A549 (cell line): ENCODE measurements at regions not wholly inside any gene's neighbourhood (a gene's known extent, or its start where the extent isn't known, plus 50 kb on each side); places are given as distances from the start of the nearest gene placed in this dataset.

Source experiments
- ATAC-seq, 2 experiments: fragments of 200-7000 bp in 1 of 2; fragments of >200 bp in 1 of 2; cut with Nextera tagmentation in 1 of 2; cut with Tn5 transposase in 1 of 2; 3 replicates each; pipeline versions ENCODE4 v1.8.0 to v1.9.1; 2018 to 2020; ENCODE audit warnings: mild to moderate bottlenecking in 1 of 2, moderate library complexity in 1 of 2
- CTCF ChIA-PET: fragments of 300-600 bp; sonication (Branson Sonifier 250); formaldehyde crosslinking; extraction: SDS; loops from one replicate; lab custom pipeline; 2021; ENCODE audit warnings: antibody characterized with exemption, inconsistent platforms; lab: Yijun Ruan, JAX
- POLR2A ChIA-PET: fragments of 350-600 bp; formaldehyde crosslinking; extraction: SDS; loops from one replicate; lab custom pipeline; 2021; ENCODE audit warnings: antibody characterized with exemption, inconsistent platforms; lab: Yijun Ruan, JAX
- DNase-seq, 2 experiments: peaks; one replicate each; pipeline versions ENCODE4 v3.0.0 to v3.0.0-alpha.2; 2011 to 2016; ENCODE audit warnings: low read depth in 1 of 2, low spot score in 1 of 2
- FAIRE-seq: peaks from 2 replicates; lab custom pipeline; 2011; peaks lifted over from hg19 to GRCh38; lab: Jason Lieb, UNC
- H3K27ac ChIP-seq, 2 experiments: fragments of >200 bp; sonication (Bioruptor Twin); formaldehyde crosslinking; 3 replicates each; pipeline ENCODE4 v1.5.1; 2016 to 2017
- H3K4me1 ChIP-seq: fragments of >200 bp; sonication (Bioruptor Twin); formaldehyde crosslinking; 3 replicates; pipeline ENCODE4 v1.6.1; 2016
- H3K4me2 ChIP-seq: fragments of >200 bp; sonication (Bioruptor Twin); formaldehyde crosslinking; 3 replicates; pipeline ENCODE4 v1.6.1; 2016
- H3K4me3 ChIP-seq: fragments of >200 bp; sonication (Bioruptor Twin); formaldehyde crosslinking; 3 replicates; pipeline ENCODE4 v1.5.1; 2016
- H3K9me3 ChIP-seq: fragments of >200 bp; sonication (Bioruptor Twin); formaldehyde crosslinking; 3 replicates; pipeline ENCODE4 v1.6.1; 2016
- BHLHE40 ChIP-seq: IDR thresholded peaks from 2 replicates; pipeline ENCODE4 v1.6.1; 2012; ENCODE audit warnings: low read depth, low read length, inconsistent platforms
- CBX2 ChIP-seq: fragments of 200-600 bp; sonication (generic); IDR thresholded peaks from 2 replicates; pipeline ENCODE4 v1.6.1; 2016; ENCODE audit warnings: low read depth, mild to moderate bottlenecking, borderline replicate concordance
- CBX8 ChIP-seq: fragments of 200-600 bp; sonication (generic); IDR thresholded peaks from 2 replicates; pipeline ENCODE4 v1.6.1; 2016
- EHF ChIP-seq: fragments of 250-450 bp; sonication (Bioruptor Pico); IDR thresholded peaks from 2 replicates; pipeline ENCODE4 v1.5.0; 2020; ENCODE audit warnings: mild to moderate bottlenecking
- EHMT2 ChIP-seq: fragments of 200-600 bp; sonication (generic); IDR thresholded peaks from 2 replicates; pipeline ENCODE4 v1.6.1; 2016; ENCODE audit warnings: antibody characterized with exemption, low read depth, mild to moderate bottlenecking, moderate library complexity
- FOSB ChIP-seq: fragments of 250-450 bp; sonication (Bioruptor Pico); IDR thresholded peaks from 2 replicates; pipeline ENCODE4 v1.5.0; 2020; ENCODE audit warnings: mild to moderate bottlenecking, moderate library complexity
- GATA3 ChIP-seq: IDR thresholded peaks from 2 replicates; pipeline ENCODE4 v1.6.1; 2012; ENCODE audit warnings: borderline replicate concordance
- HEYL ChIP-seq: fragments of 250-450 bp; sonication (Bioruptor Pico); IDR thresholded peaks from 2 replicates; pipeline ENCODE4 v1.8.0; 2021; ENCODE audit warnings: mild to moderate bottlenecking, moderate library complexity
- MAFK ChIP-seq: fragments of 450-650 bp; IDR thresholded peaks from 2 replicates; pipeline ENCODE4 v1.6.1; 2014; ENCODE audit not compliant: partially characterized antibody
- MYC ChIP-seq: IDR thresholded peaks from 2 replicates; pipeline ENCODE4 v1.6.1; 2012; ENCODE audit warnings: mild to moderate bottlenecking, inconsistent platforms, low read length, improper control_type of control experiment, borderline replicate concordance
- POLR2AphosphoS2 ChIP-seq: conservative IDR thresholded peaks from 2 replicates; pipeline ENCODE4 v1.6.1; 2012; ENCODE audit warnings: low read length, improper control_type of control experiment, inconsistent platforms
- RFX5 ChIP-seq: fragments of 450-650 bp; IDR thresholded peaks from 2 replicates; pipeline ENCODE4 v1.7.1; 2014; ENCODE audit warnings: antibody characterized with exemption, mild to moderate bottlenecking, moderate library complexity
- RNF2 ChIP-seq: fragments of 200-600 bp; sonication (generic); IDR thresholded peaks from 2 replicates; pipeline ENCODE4 v1.6.1; 2016; ENCODE audit warnings: low read depth, mild to moderate bottlenecking, antibody characterized with exemption, moderate library complexity, borderline replicate concordance
- SMC3 ChIP-seq: fragments of >200 bp; sonication (Bioruptor Twin); formaldehyde crosslinking; IDR thresholded peaks from 3 replicates; pipeline ENCODE4 v1.6.1; 2018; ENCODE audit warnings: inconsistent platforms
- TP53 ChIP-seq: fragments of 250-450 bp; sonication (Bioruptor Pico); IDR thresholded peaks from 2 replicates; pipeline ENCODE4 v1.5.0; 2021; ENCODE audit warnings: mild to moderate bottlenecking, moderate library complexity
- ZNF302 ChIP-seq: fragments of 250-450 bp; sonication (Bioruptor Pico); IDR thresholded peaks from 2 replicates; pipeline ENCODE4 v1.9.0; 2021; ENCODE audit warnings: inconsistent platforms, mild to moderate bottlenecking, moderate library complexity
- WGBS: methylation state at CpG from one replicate; pipeline ENCODE4 v1.1.6; 2017; ENCODE audit errors: missing lambda C conversion rate; 5-methylcytosine and 5-hydroxymethylcytosine counted together
- TF ChIP-seq, protein P1 (sequence below): fragments of 450-650 bp; IDR thresholded peaks from 2 replicates; pipeline ENCODE4 v1.6.1; 2014; ENCODE audit warnings: antibody characterized with exemption
- TF ChIP-seq, protein P2 (sequence below): fragments of 150-350 bp; IDR thresholded peaks from 2 replicates; pipeline ENCODE4 v1.6.1; 2014; ENCODE audit warnings: low read depth, mild to moderate bottlenecking, low read length
- TF ChIP-seq, protein P3 (sequence below): fragments of 250-450 bp; sonication (Bioruptor Pico); IDR thresholded peaks from 2 replicates; pipeline ENCODE4 v1.5.0; 2020; ENCODE audit warnings: low read depth, mild to moderate bottlenecking, moderate library complexity
- TF ChIP-seq, protein P4 (sequence below): IDR thresholded peaks from 2 replicates; pipeline ENCODE4 v1.6.1; 2012; ENCODE audit warnings: low read depth, borderline replicate concordance

DNA sequence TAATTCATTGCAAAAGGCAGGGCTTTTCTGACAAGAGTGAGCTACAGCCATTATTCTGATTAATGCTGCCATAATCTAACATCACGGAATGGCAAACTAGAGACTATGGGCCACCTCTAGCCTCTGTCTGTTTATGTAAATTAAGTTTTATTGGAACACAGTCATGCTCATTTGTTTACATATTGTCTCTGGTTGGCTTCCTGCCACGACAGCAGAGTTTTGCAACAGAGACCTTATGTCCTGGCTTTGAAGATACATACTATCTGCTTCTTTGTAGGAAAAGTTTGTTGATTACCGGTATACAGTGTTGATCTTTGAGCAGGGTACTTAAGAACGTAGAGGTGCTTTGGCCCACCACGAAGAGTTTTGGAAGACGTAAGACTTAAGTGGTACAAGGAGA lies 715.9 kb upstream of the RBFOX1 start (continued):
- TF ChIP-seq HEYL (CRISPR knock-in tag) (no peak), MAFK (no peak)

DNA sequence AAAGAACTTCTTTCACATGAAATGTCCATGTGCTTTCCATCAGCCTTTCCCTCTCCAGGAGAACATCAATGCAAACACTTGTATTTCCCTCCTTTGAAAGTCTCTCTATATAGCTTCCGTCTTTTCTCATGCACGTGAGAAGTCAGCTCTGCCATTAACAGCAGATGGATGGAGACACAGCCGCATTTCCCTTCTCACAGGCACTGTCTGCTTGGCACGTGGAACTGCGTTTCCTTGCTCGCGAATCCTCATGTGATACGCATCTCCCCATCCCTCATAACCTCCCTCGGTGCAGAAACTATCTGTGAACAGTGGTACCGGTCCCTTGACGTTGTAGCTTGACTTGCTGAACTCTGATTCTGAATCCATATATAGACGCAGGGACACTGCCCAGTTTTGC lies 717.0 kb upstream of the RBFOX1 start:
- H3K9me3 ChIP-seq, result no peaks in the 10 kb centered on the region
- POLR2A ChIA-PET, result no interaction called here
- FAIRE-seq, result no peak
- no peak overlapping the region for H3K4me3 ChIP-seq
- DNase-seq, result no peak
- no peak overlapping the region for H3K4me2 ChIP-seq
- no peak for ATAC-seq
- H3K4me1 ChIP-seq, result no peaks in the 10 kb centered on the region
- WGBS, result 37% methylated on average over 12 of the region's 12 CpGs
- CTCF ChIA-PET, result no interaction called here
- no peak for TF ChIP-seq SMC3
- TF ChIP-seq, protein P1, sequence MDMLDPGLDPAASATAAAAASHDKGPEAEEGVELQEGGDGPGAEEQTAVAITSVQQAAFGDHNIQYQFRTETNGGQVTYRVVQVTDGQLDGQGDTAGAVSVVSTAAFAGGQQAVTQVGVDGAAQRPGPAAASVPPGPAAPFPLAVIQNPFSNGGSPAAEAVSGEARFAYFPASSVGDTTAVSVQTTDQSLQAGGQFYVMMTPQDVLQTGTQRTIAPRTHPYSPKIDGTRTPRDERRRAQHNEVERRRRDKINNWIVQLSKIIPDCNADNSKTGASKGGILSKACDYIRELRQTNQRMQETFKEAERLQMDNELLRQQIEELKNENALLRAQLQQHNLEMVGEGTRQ, result no peak
- TF ChIP-seq, all 56 proteins: peak for 0
- H3K27ac ChIP-seq, result no peak overlapping the region

DNA sequence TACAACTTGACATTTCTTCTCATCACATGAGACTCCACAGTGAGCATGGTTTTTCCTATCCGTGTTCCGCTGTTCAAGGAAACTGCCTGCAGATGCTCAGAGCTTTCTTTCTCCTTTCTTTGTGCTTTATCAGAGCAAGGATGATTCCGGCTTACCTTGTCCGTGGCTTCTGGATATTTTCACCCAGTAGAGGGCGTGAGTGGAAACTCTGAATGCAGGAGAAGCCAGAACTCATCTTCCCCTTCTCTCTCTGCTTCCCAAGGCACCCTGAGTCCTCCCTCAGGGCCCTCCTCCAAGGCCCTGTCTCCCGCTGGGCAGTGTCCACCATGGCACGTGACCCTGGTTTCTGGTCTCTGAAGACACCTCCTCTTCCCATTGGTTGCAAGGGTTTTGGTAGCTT lies 721.1 kb upstream of the RBFOX1 start:
- TF ChIP-seq, protein P2, sequence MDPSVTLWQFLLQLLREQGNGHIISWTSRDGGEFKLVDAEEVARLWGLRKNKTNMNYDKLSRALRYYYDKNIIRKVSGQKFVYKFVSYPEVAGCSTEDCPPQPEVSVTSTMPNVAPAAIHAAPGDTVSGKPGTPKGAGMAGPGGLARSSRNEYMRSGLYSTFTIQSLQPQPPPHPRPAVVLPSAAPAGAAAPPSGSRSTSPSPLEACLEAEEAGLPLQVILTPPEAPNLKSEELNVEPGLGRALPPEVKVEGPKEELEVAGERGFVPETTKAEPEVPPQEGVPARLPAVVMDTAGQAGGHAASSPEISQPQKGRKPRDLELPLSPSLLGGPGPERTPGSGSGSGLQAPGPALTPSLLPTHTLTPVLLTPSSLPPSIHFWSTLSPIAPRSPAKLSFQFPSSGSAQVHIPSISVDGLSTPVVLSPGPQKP, result no peak
- no peak for TF ChIP-seq CBX2
- TF ChIP-seq EHF, result no peak
- TF ChIP-seq, protein P3, sequence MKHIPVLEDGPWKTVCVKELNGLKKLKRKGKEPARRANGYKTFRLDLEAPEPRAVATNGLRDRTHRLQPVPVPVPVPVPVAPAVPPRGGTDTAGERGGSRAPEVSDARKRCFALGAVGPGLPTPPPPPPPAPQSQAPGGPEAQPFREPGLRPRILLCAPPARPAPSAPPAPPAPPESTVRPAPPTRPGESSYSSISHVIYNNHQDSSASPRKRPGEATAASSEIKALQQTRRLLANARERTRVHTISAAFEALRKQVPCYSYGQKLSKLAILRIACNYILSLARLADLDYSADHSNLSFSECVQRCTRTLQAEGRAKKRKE (CRISPR knock-in tag), result no peak
- no peak for TF ChIP-seq TP53 (CRISPR knock-in tag)
- Histone ChIP-seq H3K4me1 (no peaks in the 10 kb centered on the region), H3K4me2 (no peak overlapping the region), H3K4me3 (no peak overlapping the region), H3K27ac (no peak overlapping the region), H3K9me3 (no peaks in the 10 kb centered on the region)
- ChIA-PET POLR2A (no interaction called here), CTCF (no interaction called here)
- DNase-seq (peak in 1 of 2 experiments; percentile 2), ATAC-seq (no peak), FAIRE-seq (no peak)
- WGBS, result 21% methylated on average over 7 of the region's 7 CpGs

DNA sequence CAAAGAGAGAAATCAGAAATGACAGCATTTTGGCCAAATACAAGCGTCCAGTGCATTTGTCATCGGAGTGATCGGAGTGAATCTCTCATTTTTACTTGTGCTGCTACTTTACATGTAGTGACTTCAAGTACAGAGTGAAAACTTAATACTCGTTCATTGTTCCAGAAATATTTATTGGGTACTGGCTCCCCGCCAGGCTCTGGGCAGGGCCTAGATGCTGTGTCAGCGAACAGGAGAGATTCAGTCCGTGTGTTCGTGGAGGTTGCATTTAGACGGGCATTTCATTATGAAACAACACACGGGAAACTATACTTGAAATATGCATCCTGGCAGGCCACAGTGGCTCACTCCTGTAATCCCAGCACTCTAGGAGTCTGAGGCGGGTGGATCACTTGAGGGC lies 727.2 kb upstream of the RBFOX1 start:
- no peak for TF ChIP-seq ZNF302 (CRISPR knock-in tag)
- TF ChIP-seq RFX5, result no peak
- TF ChIP-seq, protein P4, sequence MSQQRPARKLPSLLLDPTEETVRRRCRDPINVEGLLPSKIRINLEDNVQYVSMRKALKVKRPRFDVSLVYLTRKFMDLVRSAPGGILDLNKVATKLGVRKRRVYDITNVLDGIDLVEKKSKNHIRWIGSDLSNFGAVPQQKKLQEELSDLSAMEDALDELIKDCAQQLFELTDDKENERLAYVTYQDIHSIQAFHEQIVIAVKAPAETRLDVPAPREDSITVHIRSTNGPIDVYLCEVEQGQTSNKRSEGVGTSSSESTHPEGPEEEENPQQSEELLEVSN, result no peak
- TF ChIP-seq BHLHE40, result no peak
- TF ChIP-seq FOSB (CRISPR knock-in tag), result no peak
- no peak for TF ChIP-seq POLR2AphosphoS2
- TF ChIP-seq CBX8, result no peak
- TF ChIP-seq GATA3, result no peak
- TF ChIP-seq EHMT2, result no peak
- no peak for TF ChIP-seq MYC
- TF ChIP-seq CBX2, result no peak
- TF ChIP-seq RNF2, result no peak
- WGBS, result 45% methylated on average over 11 of the region's 11 CpGs
- ChIA-PET CTCF (no interaction called here), POLR2A (no interaction called here)
- H3K9me3 ChIP-seq, result no peaks in the 10 kb centered on the region
- H3K4me1 ChIP-seq, result no peaks in the 10 kb centered on the region
- ATAC-seq, result no peak
- FAIRE-seq, result no peak
- H3K27ac ChIP-seq, result no peak overlapping the region
- DNase-seq, result no peak
- H3K4me2 ChIP-seq, result no peak overlapping the region
- no peak overlapping the region for H3K4me3 ChIP-seq
